Choroid plexus epithelial cell (primary cell): ENCODE measurements at regions not wholly inside any gene's neighbourhood (a gene's known extent, or its start where the extent isn't known, plus 50 kb on each side); places are given as distances from the start of the nearest gene placed in this dataset.
"Not testable (repeated sequence)": the region's sequence is repeated elsewhere in the genome, so short reads cannot be mapped to it uniquely, and the experiment has no call there.

Experiments used
- DNase-seq: peaks from one replicate; pipeline ENCODE4 v3.0.0-alpha.2; 2010; ENCODE audit warnings: low read depth
- H3K4me3 ChIP-seq: 2 replicates; pipeline ENCODE4 v1.5.1; 2011; ENCODE audit warnings: low read depth, mild to moderate bottlenecking, control low read depth, low read length, moderate library complexity
- CTCF ChIP-seq: conservative IDR thresholded peaks from 2 replicates; pipeline ENCODE4 v1.5.1; 2011; ENCODE audit warnings: low read depth, mild to moderate bottlenecking, control low read depth, inconsistent platforms, low read length, moderate library complexity

DNA sequence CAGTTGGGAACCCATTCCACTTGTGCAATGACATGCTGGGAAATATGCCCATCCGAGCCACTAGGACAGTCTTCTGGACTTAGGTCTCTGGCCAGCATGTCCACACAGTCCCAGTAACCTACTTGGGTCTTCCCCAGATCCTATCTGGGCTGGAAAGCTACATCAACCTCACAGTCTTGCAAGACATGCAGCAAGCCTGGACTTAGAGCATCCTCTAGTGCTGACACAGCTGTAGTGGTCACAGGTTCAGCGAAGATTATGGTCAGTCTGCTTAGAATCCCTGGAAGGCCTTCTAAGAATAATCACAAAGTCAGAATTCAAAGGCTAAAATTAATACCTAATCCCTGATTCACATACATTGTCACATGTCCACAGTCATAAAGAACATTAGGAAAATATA is 842.7 kb downstream of the STPG2 start:
- TF ChIP-seq CTCF: no peak
- DNase-seq: no peak
- no peak overlapping the region for H3K4me3 ChIP-seq

- H3K4me3 ChIP-seq: no peak overlapping the region
- no peak for DNase-seq
- TF ChIP-seq CTCF: no peak
These were observed 837.9 kb downstream of the STPG2 start for GRCh38 chr4:97305351-97305750.

GRCh38 chr4:97309121-97309520 is 834.2 kb downstream of the STPG2 start:
- DNase-seq: no peak
- TF ChIP-seq CTCF: no peak
- H3K4me3 ChIP-seq: no peak overlapping the region

GRCh38 chr4:97317201-97317600 is 826.1 kb downstream of the STPG2 start:
- TF ChIP-seq CTCF: no peak
- no peak overlapping the region for H3K4me3 ChIP-seq
- DNase-seq: no peak

DNA sequence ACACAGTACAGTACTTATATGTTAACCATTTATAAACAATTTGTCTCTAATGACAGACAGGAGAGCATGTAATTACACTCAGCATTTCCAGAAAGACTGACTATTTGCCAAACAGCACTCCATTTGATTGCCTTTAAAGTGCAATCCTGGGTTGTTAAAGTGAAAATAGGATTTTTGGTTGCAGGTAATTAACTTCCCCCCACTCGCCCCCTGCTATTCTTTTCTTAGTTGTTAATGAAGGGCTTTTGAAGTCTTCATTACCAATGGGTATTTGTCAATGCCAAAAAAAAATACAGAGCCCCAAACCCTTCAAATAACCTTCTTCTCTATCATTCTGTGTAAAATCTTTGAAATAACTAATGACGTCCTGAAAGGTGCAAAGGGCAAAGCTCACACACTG is 825.6 kb downstream of the STPG2 start:
- TF ChIP-seq CTCF: no peak
- no peak for DNase-seq
- H3K4me3 ChIP-seq: no peak overlapping the region

GRCh38 chr4:97325751-97326150 is 817.5 kb downstream of the STPG2 start:
- DNase-seq, H3K4me3 ChIP-seq: not testable (repeated sequence)

DNA sequence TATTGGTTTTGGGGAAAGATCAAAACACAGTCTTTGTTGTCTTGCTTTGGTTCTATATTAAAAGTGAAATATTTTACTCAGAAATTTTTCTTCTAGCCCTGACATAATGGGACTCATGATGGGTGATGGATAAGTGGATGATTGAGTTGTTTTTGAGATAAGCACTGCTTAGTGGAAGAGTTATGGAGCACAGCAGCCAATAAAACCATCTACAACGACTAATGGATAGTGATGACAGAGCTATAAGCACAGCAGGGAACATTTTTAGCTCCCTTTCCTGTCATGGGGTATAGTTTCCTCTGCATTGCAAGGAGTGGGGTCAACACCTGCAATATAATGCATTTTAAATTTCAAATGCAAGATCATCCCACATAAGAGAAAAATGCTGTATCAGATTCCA is 812.4 kb downstream of the STPG2 start:
- H3K4me3 ChIP-seq: no peak overlapping the region
- no peak for DNase-seq
- TF ChIP-seq CTCF: no peak

- TF ChIP-seq CTCF: no peak
- no peak for DNase-seq
These were observed 808.9 kb downstream of the STPG2 start for GRCh38 chr4:97334348-97334747.

More at GRCh38 chr4:97334348-97334747, 808.9 kb downstream of the STPG2 start:
- no peak overlapping the region for H3K4me3 ChIP-seq
